ENCODE measurements at regions not wholly inside any gene's neighbourhood (a gene's known extent, or its start where the extent isn't known, plus 50 kb on each side); places are given as distances from the start of the nearest gene placed in this dataset.

DNA sequence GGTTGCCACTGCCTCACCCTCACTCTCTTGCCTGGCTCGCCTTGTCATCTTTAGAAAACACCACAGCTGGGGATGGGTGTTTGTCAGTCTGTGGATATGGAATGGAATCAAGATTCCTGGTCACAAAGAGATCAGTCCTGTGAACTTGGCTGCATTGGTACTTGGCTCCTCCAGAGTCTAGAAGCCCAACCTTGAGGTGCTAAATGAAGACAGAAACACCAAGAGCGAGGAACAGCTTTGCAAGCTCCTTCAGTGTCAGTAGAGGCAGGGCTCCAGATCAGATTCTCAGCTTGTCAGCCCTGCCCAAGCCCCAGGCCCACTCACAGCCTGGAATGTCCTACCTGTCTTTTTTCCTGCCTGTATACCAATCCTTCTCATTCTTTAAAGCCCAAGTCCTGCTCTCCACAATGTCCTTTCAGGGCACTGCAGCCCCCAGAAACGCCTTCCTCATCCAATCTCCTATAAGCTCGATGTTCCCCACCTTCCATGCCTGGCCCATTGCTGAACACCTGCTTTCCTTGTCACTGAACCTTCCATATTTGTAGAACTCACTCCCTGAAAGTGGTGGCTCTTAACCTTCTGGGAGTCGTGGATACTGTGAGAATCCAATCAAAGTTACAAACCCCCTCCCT lies 188.9 kb downstream of the BCR start:
- no peaks in the 10 kb centered on the region for H3K4me1 ChIP-seq
- H3K9me3 ChIP-seq, result no peaks in the 10 kb centered on the region
- H3K27me3 ChIP-seq, result no peaks in the 10 kb centered on the region
- DNase-seq (no peak), ATAC-seq (ENCODE audit: low FRiP score in 2 of 2) (no peak)
- no peak overlapping the region for H3K4me3 ChIP-seq
- WGBS, 2 donors, result 72 to 94% methylated on average over 4 to 5 of the region's 5 CpGs
- no peaks in the 10 kb centered on the region for H3K36me3 ChIP-seq
- TF ChIP-seq CTCF (IDR thresholded peaks at IDR 0.05) (no peak), EP300 (IDR thresholded peaks at IDR 0.05) (no peak), POLR2A (IDR thresholded peaks at IDR 0.05) (no peak), POLR2AphosphoS5 (IDR thresholded peaks at IDR 0.05) (no peak)
- no peak overlapping the region for H3K27ac ChIP-seq
